ENCODE measurements at regions not wholly inside any gene's neighbourhood (a gene's known extent, or its start where the extent isn't known, plus 50 kb on each side); places are given as distances from the start of the nearest gene placed in this dataset.
"Not testable (repeated sequence)": the region's sequence is repeated elsewhere in the genome, so short reads cannot be mapped to it uniquely, and the experiment has no call there.

DNA sequence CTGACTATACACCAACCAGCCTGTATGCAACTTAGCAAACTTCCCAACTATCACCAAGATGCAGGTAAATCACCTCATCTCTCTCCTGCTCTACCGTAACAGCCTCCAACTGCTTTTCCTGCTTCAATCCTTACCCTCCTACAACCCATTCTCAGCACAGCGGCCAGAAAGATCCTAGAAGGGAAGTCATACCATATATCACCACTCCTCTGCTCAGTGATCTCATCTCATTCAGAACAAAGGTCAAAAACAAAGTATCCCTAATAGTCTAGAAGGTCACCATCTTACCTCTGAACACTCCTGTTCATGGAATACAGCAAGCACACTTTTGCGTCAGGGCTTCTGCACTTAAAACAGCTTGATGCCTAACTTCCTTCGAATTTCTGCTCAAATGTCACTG, 62.2 kb upstream of the RNF38 start:
- no peak for DNase-seq (ENCODE audit: low spot score)

DNA sequence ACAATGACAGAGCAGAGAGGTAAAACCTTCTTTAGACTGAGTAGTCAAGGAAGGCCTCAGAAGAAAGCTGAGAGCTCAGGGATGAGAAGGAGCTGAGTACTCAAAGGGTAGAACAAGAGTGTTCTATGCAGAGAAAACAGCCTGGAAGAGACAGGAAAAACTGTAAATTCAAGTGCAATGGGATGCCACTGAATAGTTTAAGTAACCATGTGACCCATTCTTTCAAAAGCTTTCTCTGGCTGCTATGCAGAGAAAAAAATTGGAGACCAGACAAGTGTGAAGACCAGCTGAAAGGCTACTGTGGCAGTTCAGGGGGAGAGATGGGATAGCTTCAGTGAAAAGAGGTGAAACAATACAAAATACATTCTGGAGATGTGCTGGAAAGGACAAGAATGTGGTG, 61.3 kb upstream of the RNF38 start:
- DNase-seq (ENCODE audit: low spot score) = no peak

DNA sequence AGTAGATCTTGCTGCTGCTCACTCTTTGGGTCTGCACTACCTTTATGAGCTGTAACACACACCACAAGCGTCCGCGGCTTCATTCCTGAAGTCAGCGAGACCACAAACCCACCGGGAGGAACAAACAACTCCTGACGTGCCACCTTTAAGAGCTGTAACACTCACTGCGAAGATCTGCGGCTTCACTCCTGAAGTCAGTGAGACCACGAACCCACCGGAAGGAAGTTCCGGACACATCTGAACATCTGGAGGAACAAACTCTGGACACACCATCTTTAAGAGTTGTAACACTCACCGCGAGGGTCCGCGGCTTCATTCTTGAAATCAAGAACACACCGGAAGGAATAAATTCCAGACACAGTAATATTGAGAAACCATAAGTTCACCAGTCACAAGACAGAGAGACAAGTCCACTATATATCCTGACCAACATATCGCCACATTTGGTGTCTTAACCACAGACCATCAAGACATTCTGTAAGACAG, 58.4 kb upstream of the RNF38 start:
- DNase-seq (ENCODE audit: low spot score) = not testable (repeated sequence)

- DNase-seq (ENCODE audit: low spot score) = no peak
These were observed 57.9 kb upstream of the RNF38 start for GRCh38 chr9:36457836-36458429.

DNA sequence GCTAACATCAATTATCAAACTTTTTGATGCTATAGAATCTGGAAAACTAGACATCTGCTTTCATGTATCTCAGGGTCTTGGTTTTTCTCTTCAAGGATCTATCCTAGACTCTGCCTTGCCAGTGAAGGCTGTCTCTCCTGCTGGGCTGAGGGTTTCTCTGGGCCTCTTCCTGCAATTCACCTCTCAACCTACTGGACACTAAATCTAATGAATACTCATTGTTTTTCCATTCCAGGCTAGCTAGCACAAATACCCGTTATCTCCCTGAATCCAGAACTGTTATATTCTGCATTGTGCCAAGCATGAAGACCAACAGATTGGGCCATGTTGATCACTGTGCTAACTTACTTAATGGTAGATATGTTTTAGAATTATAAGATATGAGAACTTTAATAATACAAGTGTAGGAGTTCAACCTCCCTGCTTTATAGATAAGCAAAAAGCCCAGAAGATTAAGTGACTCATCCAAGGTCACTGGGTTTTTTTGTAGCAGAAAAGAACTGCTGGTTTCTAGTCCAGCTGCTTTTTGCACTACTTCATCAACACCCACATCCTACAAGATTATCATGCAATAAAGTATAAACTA, 56.5 kb upstream of the RNF38 start:
- DNase-seq (ENCODE audit: low spot score) = no peak

DNA sequence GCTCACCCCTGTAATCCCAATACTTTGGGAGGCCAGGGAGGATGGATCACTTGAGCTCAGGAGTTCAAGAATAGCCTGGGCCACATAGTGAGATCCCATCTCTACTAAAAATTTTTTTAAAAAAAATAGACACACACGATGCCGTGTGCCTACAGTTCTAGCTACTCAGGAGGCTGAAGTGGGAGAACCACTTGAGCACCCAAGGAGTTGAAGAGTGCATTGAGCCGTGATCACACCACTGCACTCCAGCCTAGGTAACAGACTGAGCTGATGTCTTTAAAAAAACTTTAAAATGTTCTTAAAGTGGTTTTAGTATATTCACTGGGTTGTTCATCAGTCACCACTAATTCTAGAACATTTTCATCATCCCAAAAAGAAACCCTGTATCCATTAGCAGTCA, 51.9 kb upstream of the RNF38 start:
- DNase-seq (ENCODE audit: low spot score) = no peak

GRCh38 chr9:36450110-36450732, 50.2 kb upstream of the RNF38 start:
- peak; percentile 34 for DNase-seq (ENCODE audit: low spot score)

Data from SK-N-DZ (cell line).